ENCODE measurements at regions not wholly inside any gene's neighbourhood (a gene's known extent, or its start where the extent isn't known, plus 50 kb on each side); places are given as distances from the start of the nearest gene placed in this dataset.
A peak's percentile ranks its signal among the peaks of the same experiment; 100 is the strongest.

DNA sequence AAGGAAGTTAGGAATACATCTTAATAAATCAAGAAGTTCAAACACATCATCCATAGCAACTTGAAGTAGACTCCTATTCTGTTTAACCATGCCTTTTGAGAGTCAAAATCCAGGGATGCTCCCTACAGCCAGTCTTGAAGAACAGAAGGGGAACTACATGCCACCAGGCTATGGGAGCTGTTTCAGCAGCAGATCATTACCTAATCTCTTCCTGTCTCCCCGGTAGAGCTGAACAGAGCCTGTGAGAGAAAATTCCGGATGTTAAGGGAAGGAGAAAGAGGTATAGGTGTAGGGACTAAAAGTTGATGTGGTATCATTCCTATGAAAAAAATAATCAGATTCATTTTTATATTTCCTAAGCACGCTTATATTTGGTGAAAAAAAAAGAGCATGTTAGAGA, 352.2 kb downstream of the SPRY1 start:
- no peaks in the 10 kb centered on the region for H3K36me3 ChIP-seq (ENCODE audit: control insufficient read depth, insufficient read depth, low read length)
- no peaks in the 10 kb centered on the region for H3K9me3 ChIP-seq (ENCODE audit: control insufficient read depth, insufficient read depth, low read length)
- H3K27ac Mint-ChIP-seq = no peak overlapping the region
- ATAC-seq = no peak
- no peak overlapping the region for H3K4me3 ChIP-seq (ENCODE audit: low read length)
- no CpG with 5 or more reads among the region's 3 CpGs for WGBS (ENCODE audit: insufficient coverage)
- intact Hi-C loops (cut with micrococcal nuclease) = no loop called here
- no peaks in the 10 kb centered on the region for H3K36me3 Mint-ChIP-seq
- DNase-seq = no peak
- no peaks in the 10 kb centered on the region for H3K4me1 ChIP-seq (ENCODE audit: control insufficient read depth, insufficient read depth, low read length)
- no peaks in the 10 kb centered on the region for H3K9me3 Mint-ChIP-seq
- peaks cover 7 to 8% of the 10 kb centered on the region in 2 donors for H3K27me3 Mint-ChIP-seq (ENCODE audit: low read depth in 2 of 2)
- H3K4me3 Mint-ChIP-seq = no peak overlapping the region
- H3K27ac ChIP-seq (ENCODE audit: low read length) = no peak overlapping the region
- H3K4me1 Mint-ChIP-seq = peaks cover 0 to 14% of the 10 kb centered on the region in 2 donors
- no peak for TF ChIP-seq CTCF (IDR thresholded peaks at IDR 0.05)
- H3K27me3 ChIP-seq (ENCODE audit: control insufficient read depth, insufficient read depth, low read length) = no peaks in the 10 kb centered on the region

- H3K4me3 Mint-ChIP-seq = no peak overlapping the region
- Histone ChIP-seq H3K9me3 (ENCODE audit: control insufficient read depth, insufficient read depth, low read length) (no peaks in the 10 kb centered on the region), H3K4me1 (ENCODE audit: control insufficient read depth, insufficient read depth, low read length) (no peaks in the 10 kb centered on the region), H3K4me3 (ENCODE audit: low read length) (no peak overlapping the region), H3K36me3 (ENCODE audit: control insufficient read depth, insufficient read depth, low read length) (no peaks in the 10 kb centered on the region), H3K27ac (ENCODE audit: low read length) (no peak overlapping the region), H3K27me3 (ENCODE audit: control insufficient read depth, insufficient read depth, low read length) (no peaks in the 10 kb centered on the region)
- intact Hi-C loops (cut with micrococcal nuclease) = no loop called here
- no peaks in the 10 kb centered on the region for H3K9me3 Mint-ChIP-seq
- TF ChIP-seq CTCF (IDR thresholded peaks at IDR 0.05) = no peak
- ATAC-seq (peak in 2 of 3 donors; percentile 24 to 36), DNase-seq (no peak)
- H3K27me3 Mint-ChIP-seq (ENCODE audit: low read depth in 2 of 2) = peaks cover 7 to 8% of the 10 kb centered on the region in 2 donors
- 53% methylated on average over 5 of the region's 7 CpGs for WGBS (ENCODE audit: insufficient coverage)
- peaks cover 0 to 14% of the 10 kb centered on the region in 2 donors for H3K4me1 Mint-ChIP-seq
- no peak overlapping the region for H3K27ac Mint-ChIP-seq
- no peaks in the 10 kb centered on the region for H3K36me3 Mint-ChIP-seq
These were observed 352.8 kb downstream of the SPRY1 start for GRCh38 chr4:123749383-123749782.

DNA sequence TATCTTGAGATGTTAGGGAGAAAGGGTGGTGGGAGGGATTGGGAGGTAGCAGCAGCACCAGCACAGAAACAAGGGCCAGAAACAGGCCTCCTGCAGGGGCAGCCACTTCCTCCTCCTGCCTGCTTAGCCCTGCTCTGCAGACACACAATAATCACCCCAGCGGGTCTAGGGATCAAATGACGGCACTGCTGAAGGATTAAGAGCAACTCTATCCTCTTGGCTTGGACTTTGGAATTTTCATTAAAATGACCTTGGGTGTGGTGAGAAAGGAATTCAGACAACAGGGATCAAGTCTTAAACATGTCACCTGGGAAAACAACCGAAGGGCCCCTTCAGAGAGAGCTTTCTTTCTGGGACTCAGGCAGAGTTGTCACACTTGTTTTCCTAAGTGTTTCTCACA, 353.4 kb downstream of the SPRY1 start:
- 98% methylated on average over 3 of the region's 3 CpGs for WGBS (ENCODE audit: insufficient coverage)

More for the DNA sequence above, 353.4 kb downstream of the SPRY1 start:
- H3K4me3 ChIP-seq (ENCODE audit: low read length) = no peak overlapping the region
- no peaks in the 10 kb centered on the region for H3K36me3 ChIP-seq (ENCODE audit: control insufficient read depth, insufficient read depth, low read length)
- no peak overlapping the region for H3K27ac ChIP-seq (ENCODE audit: low read length)
- H3K27me3 Mint-ChIP-seq (ENCODE audit: low read depth in 2 of 2) = peaks cover 7 to 11% of the 10 kb centered on the region in 2 donors
- H3K27ac Mint-ChIP-seq = no peak overlapping the region
- no peaks in the 10 kb centered on the region for H3K9me3 ChIP-seq (ENCODE audit: control insufficient read depth, insufficient read depth, low read length)
- ATAC-seq (no peak), DNase-seq (no peak)
- H3K4me1 Mint-ChIP-seq = peaks cover 0 to 11% of the 10 kb centered on the region in 2 donors
- intact Hi-C loops (cut with micrococcal nuclease) = no loop called here
- no peak overlapping the region for H3K4me3 Mint-ChIP-seq
- H3K4me1 ChIP-seq (ENCODE audit: control insufficient read depth, insufficient read depth, low read length) = no peaks in the 10 kb centered on the region
- TF ChIP-seq CTCF (IDR thresholded peaks at IDR 0.05) = no peak
- no peaks in the 10 kb centered on the region for H3K27me3 ChIP-seq (ENCODE audit: control insufficient read depth, insufficient read depth, low read length)
- H3K36me3 Mint-ChIP-seq = no peaks in the 10 kb centered on the region
- no peaks in the 10 kb centered on the region for H3K9me3 Mint-ChIP-seq
